GM12874 (cell line): ENCODE measurements at regions not wholly inside any gene's neighbourhood (a gene's known extent, or its start where the extent isn't known, plus 50 kb on each side); places are given as distances from the start of the nearest gene placed in this dataset.

ENCODE experiments used
- CTCF ChIP-seq: IDR thresholded peaks from 2 replicates; pipeline ENCODE4 v1.5.1; 2011; ENCODE audit warnings: low read depth, mild to moderate bottlenecking, control low read depth, low read length, moderate library complexity; ENCODE audit not compliant: insufficient read depth

- no peak for TF ChIP-seq CTCF
Measured at GRCh38 chr3:146382386-146382785, 87.0 kb downstream of the PLSCR2 start.

- no peak for TF ChIP-seq CTCF
Measured at GRCh38 chr3:146380046-146380445, 89.3 kb downstream of the PLSCR2 start.

- TF ChIP-seq CTCF: no peak
Measured at GRCh38 chr3:146375219-146375618, 94.1 kb downstream of the PLSCR2 start.

GRCh38 chr3:146374146-146374545 is 95.2 kb downstream of the PLSCR2 start:
- no peak for TF ChIP-seq CTCF

GRCh38 chr3:146371902-146372301 is 97.5 kb downstream of the PLSCR2 start:
- TF ChIP-seq CTCF: no peak

GRCh38 chr3:146368882-146369523 is 100.4 kb downstream of the PLSCR2 start:
- TF ChIP-seq CTCF: no peak

GRCh38 chr3:146359841-146360240 is 108.9 kb upstream of the PLSCR4 start:
- TF ChIP-seq CTCF: no peak
